Uterus (tissue), 3 donors: ENCODE measurements at regions not wholly inside any gene's neighbourhood (a gene's known extent, or its start where the extent isn't known, plus 50 kb on each side); places are given as distances from the start of the nearest gene placed in this dataset.

ENCODE experiments used
- DNase-seq, 2 donors: peaks; one replicate each; pipeline ENCODE4 v3.0.0-alpha.2; 2019 to 2020
- H3K27ac ChIP-seq, 2 donors: fragments of 200-600 bp; sonication (generic); 1 replicate in 1 of 2; 2 replicates in 1 of 2; pipeline ENCODE4 v1.5.1; 2016 to 2018
- H3K27me3 ChIP-seq, 2 donors: fragments of 200-600 bp; sonication (generic); one replicate each; pipeline ENCODE4 v1.5.1; 2018 to 2019; ENCODE audit warnings: control low read depth in 1 of 2
- H3K36me3 ChIP-seq, 2 donors: fragments of 200-600 bp; sonication (generic); one replicate each; pipeline ENCODE4 v1.5.1; 2019; ENCODE audit warnings: control low read depth in 1 of 2
- H3K4me1 ChIP-seq, 2 donors: fragments of 200-600 bp; sonication (generic); one replicate each; pipeline ENCODE4 v1.5.1; 2018 to 2019; ENCODE audit warnings: control low read depth in 1 of 2
- H3K4me3 ChIP-seq, 2 donors: fragments of 200-600 bp; sonication (generic); 1 replicate in 1 of 2; 2 replicates in 1 of 2; pipeline ENCODE4 v1.5.1; 2018 to 2019; ENCODE audit warnings: mild to moderate bottlenecking in 1 of 2
- H3K9me3 ChIP-seq, 2 donors: fragments of 200-600 bp; sonication (generic); one replicate each; pipeline ENCODE4 v1.5.1; 2019; ENCODE audit warnings: control low read depth in 1 of 2
- POLR2A ChIP-seq, 2 donors: fragments of 450-650 bp; IDR thresholded peaks; one replicate each; pipeline ENCODE4 v1.6.1; 2016; ENCODE audit warnings: antibody characterized with exemption in 2 of 2, mild to moderate bottlenecking in 1 of 2, moderate library complexity in 1 of 2
- intact Hi-C: fragments of 100-400 bp; cut with DNase I; formaldehyde crosslinking; loops from one replicate; pipeline ENCODE4 v1.15.1; 2023; ENCODE audit warnings: low total_unique reads
- TF ChIP-seq, protein P1 (sequence below), 4 experiments: fragments of 200-600 bp in 2 of 4; fragments of 450-650 bp in 2 of 4; sonication (generic) in 2 of 4; IDR thresholded peaks; one replicate each; pipeline ENCODE4 v1.5.1; 2016 to 2019; ENCODE audit warnings: antibody characterized with exemption in 4 of 4, mild to moderate bottlenecking in 2 of 4, moderate library complexity in 1 of 4
- donor health status: DM: yes; HTN: yes; CAD: no.

DNA sequence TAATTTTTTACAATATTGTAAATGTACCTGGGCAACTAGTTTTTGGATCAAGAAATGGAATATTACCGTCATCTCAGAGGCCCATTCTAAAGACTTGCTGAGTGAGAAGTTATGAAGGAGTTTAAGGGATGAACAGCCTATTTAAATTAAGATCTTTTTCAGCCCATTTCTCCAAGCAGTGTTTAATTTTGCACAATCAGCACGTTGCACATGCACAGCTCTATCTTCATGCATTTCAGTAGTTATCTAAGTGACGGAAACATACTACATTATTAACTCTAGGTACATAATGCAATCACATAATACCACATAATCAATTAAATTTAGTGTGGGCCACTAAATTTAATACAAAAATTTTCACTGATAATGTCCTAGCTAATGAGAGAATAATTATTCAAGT is 582.1 kb upstream of the DSEL start:
- no peak for DNase-seq
- Histone ChIP-seq H3K27me3 (no peaks in the 10 kb centered on the region), H3K9me3 (no peaks in the 10 kb centered on the region), H3K4me1 (no peaks in the 10 kb centered on the region), H3K4me3 (no peak overlapping the region), H3K27ac (no peak overlapping the region), H3K36me3 (no peaks in the 10 kb centered on the region)
- no peak for TF ChIP-seq POLR2A (IDR thresholded peaks at IDR 0.05)
- TF ChIP-seq, protein P1, sequence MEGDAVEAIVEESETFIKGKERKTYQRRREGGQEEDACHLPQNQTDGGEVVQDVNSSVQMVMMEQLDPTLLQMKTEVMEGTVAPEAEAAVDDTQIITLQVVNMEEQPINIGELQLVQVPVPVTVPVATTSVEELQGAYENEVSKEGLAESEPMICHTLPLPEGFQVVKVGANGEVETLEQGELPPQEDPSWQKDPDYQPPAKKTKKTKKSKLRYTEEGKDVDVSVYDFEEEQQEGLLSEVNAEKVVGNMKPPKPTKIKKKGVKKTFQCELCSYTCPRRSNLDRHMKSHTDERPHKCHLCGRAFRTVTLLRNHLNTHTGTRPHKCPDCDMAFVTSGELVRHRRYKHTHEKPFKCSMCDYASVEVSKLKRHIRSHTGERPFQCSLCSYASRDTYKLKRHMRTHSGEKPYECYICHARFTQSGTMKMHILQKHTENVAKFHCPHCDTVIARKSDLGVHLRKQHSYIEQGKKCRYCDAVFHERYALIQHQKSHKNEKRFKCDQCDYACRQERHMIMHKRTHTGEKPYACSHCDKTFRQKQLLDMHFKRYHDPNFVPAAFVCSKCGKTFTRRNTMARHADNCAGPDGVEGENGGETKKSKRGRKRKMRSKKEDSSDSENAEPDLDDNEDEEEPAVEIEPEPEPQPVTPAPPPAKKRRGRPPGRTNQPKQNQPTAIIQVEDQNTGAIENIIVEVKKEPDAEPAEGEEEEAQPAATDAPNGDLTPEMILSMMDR (IDR thresholded peaks at IDR 0.05): no peak
- intact Hi-C loops: no loop called here

- intact Hi-C loops: no loop called here
- no peak overlapping the region for H3K27ac ChIP-seq
- no peaks in the 10 kb centered on the region for H3K36me3 ChIP-seq
- no peak overlapping the region for H3K4me3 ChIP-seq
- H3K9me3 ChIP-seq: no peaks in the 10 kb centered on the region
- no peaks in the 10 kb centered on the region for H3K27me3 ChIP-seq
- TF ChIP-seq POLR2A (IDR thresholded peaks at IDR 0.05): no peak
- TF ChIP-seq, protein P1 (IDR thresholded peaks at IDR 0.05): no peak
- H3K4me1 ChIP-seq: no peaks in the 10 kb centered on the region
- DNase-seq: no peak
Measured at GRCh38 chr18:68086481-68086880, 570.0 kb upstream of the DSEL start.

DNA sequence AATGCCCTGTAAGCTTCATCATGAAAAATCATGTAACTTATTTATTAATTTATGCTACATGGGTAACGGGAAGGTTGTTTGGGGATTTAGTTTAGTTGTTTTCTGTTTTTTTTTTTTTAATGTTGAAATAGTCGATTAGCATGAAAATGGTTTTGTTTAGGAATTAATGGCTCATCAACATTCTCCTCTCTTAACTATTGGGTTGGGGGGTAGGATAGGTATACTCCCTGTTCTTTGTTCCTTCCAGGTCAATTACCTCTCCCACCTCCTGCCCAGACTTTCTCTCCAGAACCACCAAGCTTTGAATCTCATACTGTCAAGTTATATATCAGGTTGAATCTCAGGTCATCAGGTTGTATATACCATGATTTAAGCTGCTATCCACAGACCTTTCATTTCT is 568.7 kb upstream of the DSEL start:
- no peak overlapping the region for H3K4me3 ChIP-seq
- no peaks in the 10 kb centered on the region for H3K9me3 ChIP-seq
- no peaks in the 10 kb centered on the region for H3K36me3 ChIP-seq
- no peak overlapping the region for H3K27ac ChIP-seq
- no peaks in the 10 kb centered on the region for H3K27me3 ChIP-seq
- intact Hi-C loops: no loop called here
- no peak for DNase-seq
- TF ChIP-seq, protein P1 (IDR thresholded peaks at IDR 0.05): no peak
- H3K4me1 ChIP-seq: no peaks in the 10 kb centered on the region

GRCh38 chr18:68083776-68084175 is 567.3 kb upstream of the DSEL start:
- no peaks in the 10 kb centered on the region for H3K27me3 ChIP-seq
- no peak overlapping the region for H3K4me3 ChIP-seq
- DNase-seq: no peak
- H3K36me3 ChIP-seq: no peaks in the 10 kb centered on the region
- TF ChIP-seq, protein P1 (IDR thresholded peaks at IDR 0.05): no peak
- no peak for TF ChIP-seq POLR2A (IDR thresholded peaks at IDR 0.05)
- no peaks in the 10 kb centered on the region for H3K9me3 ChIP-seq
- H3K27ac ChIP-seq: no peak overlapping the region
- intact Hi-C loops: no loop called here
- H3K4me1 ChIP-seq: no peaks in the 10 kb centered on the region

GRCh38 chr18:68083131-68083530 is 566.6 kb upstream of the DSEL start:
- Histone ChIP-seq H3K27ac (no peak overlapping the region), H3K36me3 (no peaks in the 10 kb centered on the region), H3K4me3 (no peak overlapping the region), H3K9me3 (no peaks in the 10 kb centered on the region), H3K4me1 (no peaks in the 10 kb centered on the region), H3K27me3 (no peaks in the 10 kb centered on the region)
- TF ChIP-seq POLR2A (IDR thresholded peaks at IDR 0.05): no peak
- TF ChIP-seq, protein P1 (IDR thresholded peaks at IDR 0.05): no peak
- intact Hi-C loops: no loop called here
- DNase-seq: no peak
